Tibial artery (tissue), 4 donors: ENCODE measurements at regions not wholly inside any gene's neighbourhood (a gene's known extent, or its start where the extent isn't known, plus 50 kb on each side); places are given as distances from the start of the nearest gene placed in this dataset.

ENCODE experiments used
- DNase-seq, 2 donors: peaks; one replicate each; pipeline ENCODE4 v3.0.0-alpha.2; 2019
- H3K27ac ChIP-seq, 2 donors: fragments of 200-600 bp; sonication (generic) in 1 of 2; 1 replicate in 1 of 2; 2 replicates in 1 of 2; pipeline ENCODE4 v1.5.1; 2018 to 2019; ENCODE audit warnings: mild to moderate bottlenecking in 1 of 2
- H3K27me3 ChIP-seq, 2 donors: fragments of 200-600 bp; sonication (generic) in 1 of 2; one replicate each; pipeline versions ENCODE4 v1.5.1 to v1.6.0; 2016 to 2019
- H3K36me3 ChIP-seq, 3 donors: fragments of 200-600 bp; sonication (generic) in 2 of 3; one replicate each; pipeline ENCODE4 v1.5.1; 2016 to 2019; ENCODE audit warnings: mild to moderate bottlenecking in 2 of 3
- H3K4me1 ChIP-seq, 4 donors: fragments of 200-600 bp; sonication (generic) in 2 of 4; 1 replicate in 3 of 4; 2 replicates in 1 of 4; pipeline ENCODE4 v1.5.1; 2016 to 2019
- H3K4me3 ChIP-seq, 2 donors: fragments of 200-600 bp; sonication (generic) in 1 of 2; 1 replicate in 1 of 2; 2 replicates in 1 of 2; pipeline ENCODE4 v1.5.1; 2018 to 2019; ENCODE audit warnings: mild to moderate bottlenecking in 2 of 2
- H3K9me3 ChIP-seq, 3 donors: fragments of 200-600 bp; sonication (generic) in 1 of 3; one replicate each; pipeline ENCODE4 v1.5.1; 2016 to 2019
- intact Hi-C: fragments of 100-400 bp; cut with DNase I; formaldehyde crosslinking; loops from one replicate; pipeline ENCODE4 v1.15.0; 2023; ENCODE audit warnings: low total_unique reads
- TF ChIP-seq, protein P1 (sequence below), 2 experiments: fragments of 200-600 bp in 1 of 2; fragments of 450-650 bp in 1 of 2; IDR thresholded peaks; one replicate each; pipeline ENCODE4 v1.5.1; 2017 to 2019; ENCODE audit warnings: antibody characterized with exemption in 2 of 2, mild to moderate bottlenecking in 1 of 2, moderate library complexity in 1 of 2

- H3K9me3 ChIP-seq: no peaks in the 10 kb centered on the region
- peaks cover 0 to 5% (median 2%) of the 10 kb centered on the region in 4 donors for H3K4me1 ChIP-seq
- no peak overlapping the region for H3K27ac ChIP-seq
- DNase-seq: no peak
- TF ChIP-seq, protein P1, sequence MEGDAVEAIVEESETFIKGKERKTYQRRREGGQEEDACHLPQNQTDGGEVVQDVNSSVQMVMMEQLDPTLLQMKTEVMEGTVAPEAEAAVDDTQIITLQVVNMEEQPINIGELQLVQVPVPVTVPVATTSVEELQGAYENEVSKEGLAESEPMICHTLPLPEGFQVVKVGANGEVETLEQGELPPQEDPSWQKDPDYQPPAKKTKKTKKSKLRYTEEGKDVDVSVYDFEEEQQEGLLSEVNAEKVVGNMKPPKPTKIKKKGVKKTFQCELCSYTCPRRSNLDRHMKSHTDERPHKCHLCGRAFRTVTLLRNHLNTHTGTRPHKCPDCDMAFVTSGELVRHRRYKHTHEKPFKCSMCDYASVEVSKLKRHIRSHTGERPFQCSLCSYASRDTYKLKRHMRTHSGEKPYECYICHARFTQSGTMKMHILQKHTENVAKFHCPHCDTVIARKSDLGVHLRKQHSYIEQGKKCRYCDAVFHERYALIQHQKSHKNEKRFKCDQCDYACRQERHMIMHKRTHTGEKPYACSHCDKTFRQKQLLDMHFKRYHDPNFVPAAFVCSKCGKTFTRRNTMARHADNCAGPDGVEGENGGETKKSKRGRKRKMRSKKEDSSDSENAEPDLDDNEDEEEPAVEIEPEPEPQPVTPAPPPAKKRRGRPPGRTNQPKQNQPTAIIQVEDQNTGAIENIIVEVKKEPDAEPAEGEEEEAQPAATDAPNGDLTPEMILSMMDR (IDR thresholded peaks at IDR 0.05): no peak
- no peak overlapping the region for H3K4me3 ChIP-seq
- H3K36me3 ChIP-seq: no peaks in the 10 kb centered on the region
- intact Hi-C loops: no loop called here
- H3K27me3 ChIP-seq: no peaks in the 10 kb centered on the region
Measured at GRCh38 chr2:129175051-129175450, 804.4 kb upstream of the RAB6C start.

- TF ChIP-seq, protein P1 (IDR thresholded peaks at IDR 0.05): no peak
- intact Hi-C loops: no loop called here
- no peaks in the 10 kb centered on the region for H3K36me3 ChIP-seq
- H3K9me3 ChIP-seq: no peaks in the 10 kb centered on the region
- H3K4me1 ChIP-seq: peaks cover 0 to 5% (median 2%) of the 10 kb centered on the region in 4 donors
- DNase-seq: no peak
- no peaks in the 10 kb centered on the region for H3K27me3 ChIP-seq
- no peak overlapping the region for H3K4me3 ChIP-seq
- no peak overlapping the region for H3K27ac ChIP-seq
Measured at GRCh38 chr2:129176375-129176774, 803.1 kb upstream of the RAB6C start.

DNA sequence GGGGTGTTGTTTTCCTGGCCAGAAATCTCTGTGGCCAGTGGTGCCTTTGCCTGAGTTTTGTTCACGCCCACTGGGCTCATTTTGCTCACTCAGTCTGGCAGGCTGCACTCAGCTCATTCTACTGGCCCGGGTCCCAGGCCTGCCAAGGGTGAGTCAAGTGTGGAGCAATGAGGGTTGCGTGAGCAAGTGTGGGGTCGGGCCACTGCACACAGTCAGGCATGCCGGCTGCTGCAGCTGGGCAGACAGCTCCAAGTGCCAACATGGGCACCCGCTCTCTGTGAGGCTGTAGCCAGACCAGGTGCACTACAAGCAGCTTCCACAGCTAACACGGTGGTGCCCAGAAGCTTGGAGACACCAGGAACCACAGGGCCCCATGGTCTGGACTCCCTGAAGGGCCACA is 801.1 kb upstream of the RAB6C start:
- intact Hi-C loops: no loop called here
- H3K27ac ChIP-seq: no peak overlapping the region
- no peaks in the 10 kb centered on the region for H3K36me3 ChIP-seq
- H3K27me3 ChIP-seq: no peaks in the 10 kb centered on the region
- peaks cover 0 to 5% (median 2%) of the 10 kb centered on the region in 4 donors for H3K4me1 ChIP-seq
- peak; percentile 73 to 83 for DNase-seq
- TF ChIP-seq, protein P1 (IDR thresholded peaks at IDR 0.05): no peak
- H3K4me3 ChIP-seq: no peak overlapping the region
- no peaks in the 10 kb centered on the region for H3K9me3 ChIP-seq

- no peak for DNase-seq
Measured at GRCh38 chr2:129179199-129179598, 800.3 kb upstream of the RAB6C start.

GRCh38 chr2:129180124-129180716 is 799.2 kb upstream of the RAB6C start:
- no peak for DNase-seq
- intact Hi-C loops: no loop called here
- Histone ChIP-seq H3K36me3 (no peaks in the 10 kb centered on the region), H3K27ac (no peak overlapping the region), H3K4me3 (no peak overlapping the region), H3K9me3 (no peaks in the 10 kb centered on the region), H3K27me3 (no peaks in the 10 kb centered on the region), H3K4me1 (peaks cover 0 to 5% (median 2%) of the 10 kb centered on the region in 4 donors)
- TF ChIP-seq, protein P1 (IDR thresholded peaks at IDR 0.05): no peak

More at GRCh38 chr2:129179199-129179598, 800.3 kb upstream of the RAB6C start:
- TF ChIP-seq, protein P1 (IDR thresholded peaks at IDR 0.05): no peak
- Histone ChIP-seq H3K4me3 (no peak overlapping the region), H3K27me3 (no peaks in the 10 kb centered on the region), H3K27ac (no peak overlapping the region), H3K9me3 (no peaks in the 10 kb centered on the region), H3K4me1 (peaks cover 0 to 5% (median 2%) of the 10 kb centered on the region in 4 donors), H3K36me3 (no peaks in the 10 kb centered on the region)
- intact Hi-C loops: no loop called here
